ENCODE measurements at regions not wholly inside any gene's neighbourhood (a gene's known extent, or its start where the extent isn't known, plus 50 kb on each side); places are given as distances from the start of the nearest gene placed in this dataset.
"Not testable (repeated sequence)": the region's sequence is repeated elsewhere in the genome, so short reads cannot be mapped to it uniquely, and the experiment has no call there.

- DNase-seq = no peak
Measured at GRCh38 chr6:94902974-94903628, 674.2 kb upstream of the MANEA start.

GRCh38 chr6:94899191-94899590 lies 678.1 kb upstream of the MANEA start:
- DNase-seq = no peak

GRCh38 chr6:94894300-94894699 lies 683.0 kb upstream of the MANEA start:
- no peak for DNase-seq

- no peak for DNase-seq
Measured at GRCh38 chr6:94893327-94893726, 684.0 kb upstream of the MANEA start.

- not testable (repeated sequence) for DNase-seq
Measured at GRCh38 chr6:94873819-94874218, 703.5 kb upstream of the MANEA start.

- no peak for DNase-seq
Measured at GRCh38 chr6:94862112-94862511, 715.2 kb upstream of the MANEA start.

GRCh38 chr6:94859924-94860323 lies 717.4 kb upstream of the MANEA start:
- DNase-seq = no peak

- DNase-seq = not testable (repeated sequence)
Measured at GRCh38 chr6:94856999-94857398, 720.3 kb upstream of the MANEA start.

GRCh38 chr6:94851329-94851728 lies 726.0 kb upstream of the MANEA start:
- DNase-seq = not testable (repeated sequence)

- DNase-seq = no peak
Measured at GRCh38 chr6:94845742-94846141, 731.6 kb upstream of the MANEA start.

GRCh38 chr6:94835264-94835663 lies 742.1 kb upstream of the MANEA start:
- DNase-seq = no peak

- DNase-seq = no peak
Measured at GRCh38 chr6:94813806-94814205, 763.5 kb upstream of the MANEA start.

GRCh38 chr6:94801344-94801743 lies 776.0 kb upstream of the MANEA start:
- DNase-seq = no peak

- DNase-seq = no peak
Measured at GRCh38 chr6:94785514-94785913, 791.8 kb upstream of the MANEA start.

- DNase-seq = not testable (repeated sequence)
Measured at GRCh38 chr6:94785081-94785480, 792.3 kb upstream of the MANEA start.

GRCh38 chr6:94769197-94769596 lies 808.1 kb upstream of the MANEA start:
- DNase-seq = no peak

- DNase-seq = no peak
Measured at GRCh38 chr6:94751641-94752329, 825.5 kb upstream of the MANEA start.

- DNase-seq = no peak
Measured at GRCh38 chr6:94736236-94736635, 841.1 kb upstream of the MANEA start.

- no peak for DNase-seq
Measured at GRCh38 chr6:94735270-94735669, 842.1 kb upstream of the MANEA start.

- DNase-seq = no peak
Measured at GRCh38 chr6:94734751-94735150, 842.6 kb upstream of the MANEA start.

- DNase-seq = no peak
Measured at GRCh38 chr6:94733066-94733465, 844.3 kb upstream of the MANEA start.

GRCh38 chr6:94727710-94728109 lies 849.6 kb upstream of the MANEA start:
- DNase-seq = no peak

- DNase-seq = no peak
Measured at GRCh38 chr6:94721459-94721858, 855.9 kb upstream of the MANEA start.

GRCh38 chr6:94713446-94713845 lies 863.9 kb upstream of the MANEA start:
- no peak for DNase-seq

GRCh38 chr6:94698773-94699172 lies 878.6 kb upstream of the MANEA start:
- no peak for DNase-seq

Measured in hippocampal formation (tissue), 2 donors.